ENCODE measurements at regions not wholly inside any gene's neighbourhood (a gene's known extent, or its start where the extent isn't known, plus 50 kb on each side); places are given as distances from the start of the nearest gene placed in this dataset.

DNA sequence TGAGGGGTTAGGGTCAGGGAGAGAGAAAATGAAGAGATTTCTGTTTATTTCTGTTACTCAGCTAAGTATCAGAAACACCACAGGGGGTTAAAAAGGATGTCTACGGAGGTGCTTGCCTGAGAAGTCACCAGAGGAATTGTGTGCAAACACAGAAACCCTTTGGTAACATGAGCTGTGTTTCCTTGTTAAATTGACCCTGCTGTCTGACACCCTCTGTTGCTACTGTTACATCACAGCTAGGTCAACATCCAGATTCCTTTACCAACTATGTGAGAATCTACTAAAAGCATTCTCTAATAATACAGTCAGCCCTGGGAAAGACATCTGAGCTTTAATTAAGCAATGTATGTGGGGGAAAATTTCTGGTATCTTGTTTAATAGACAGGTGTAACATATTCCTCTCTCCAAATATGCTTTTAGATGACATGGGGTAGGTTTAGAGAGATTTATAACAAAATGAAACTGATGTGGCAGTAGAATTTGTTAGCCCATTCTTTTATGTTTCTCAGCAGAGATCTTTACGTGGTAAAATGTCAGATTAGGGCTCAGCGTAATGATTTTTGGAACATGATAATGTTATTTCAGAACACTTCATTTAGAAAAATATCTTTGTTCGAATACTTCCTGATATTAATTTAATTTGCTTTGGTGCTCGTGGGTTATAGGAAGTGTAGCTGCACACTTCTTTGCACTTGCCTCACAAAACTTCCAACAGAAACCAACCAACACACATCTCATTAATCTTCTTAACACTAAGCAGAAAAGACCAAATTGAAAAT is 168.0 kb upstream of the AHR start:
- Histone ChIP-seq H3K27me3 (no peaks in the 10 kb centered on the region), H3K9me3 (replicated peaks in 1 of 3) (no peaks in the 10 kb centered on the region), H3K36me3 (replicated peaks in 1 of 2) (no peaks in the 10 kb centered on the region), H3K4me1 (replicated peaks in 1 of 2) (no peaks in the 10 kb centered on the region), H3K4me3 (no peak overlapping the region), H3K27ac (no peak overlapping the region)
- WGBS, 4 donors: 40 to 51% (median 49%) methylated on average over 5 of the region's 5 CpGs
- TF ChIP-seq, protein P1, sequence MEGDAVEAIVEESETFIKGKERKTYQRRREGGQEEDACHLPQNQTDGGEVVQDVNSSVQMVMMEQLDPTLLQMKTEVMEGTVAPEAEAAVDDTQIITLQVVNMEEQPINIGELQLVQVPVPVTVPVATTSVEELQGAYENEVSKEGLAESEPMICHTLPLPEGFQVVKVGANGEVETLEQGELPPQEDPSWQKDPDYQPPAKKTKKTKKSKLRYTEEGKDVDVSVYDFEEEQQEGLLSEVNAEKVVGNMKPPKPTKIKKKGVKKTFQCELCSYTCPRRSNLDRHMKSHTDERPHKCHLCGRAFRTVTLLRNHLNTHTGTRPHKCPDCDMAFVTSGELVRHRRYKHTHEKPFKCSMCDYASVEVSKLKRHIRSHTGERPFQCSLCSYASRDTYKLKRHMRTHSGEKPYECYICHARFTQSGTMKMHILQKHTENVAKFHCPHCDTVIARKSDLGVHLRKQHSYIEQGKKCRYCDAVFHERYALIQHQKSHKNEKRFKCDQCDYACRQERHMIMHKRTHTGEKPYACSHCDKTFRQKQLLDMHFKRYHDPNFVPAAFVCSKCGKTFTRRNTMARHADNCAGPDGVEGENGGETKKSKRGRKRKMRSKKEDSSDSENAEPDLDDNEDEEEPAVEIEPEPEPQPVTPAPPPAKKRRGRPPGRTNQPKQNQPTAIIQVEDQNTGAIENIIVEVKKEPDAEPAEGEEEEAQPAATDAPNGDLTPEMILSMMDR (IDR thresholded peaks at IDR 0.05): no peak
- TF ChIP-seq POLR2A (IDR thresholded peaks at IDR 0.05): no peak
- intact Hi-C loops (cut with DNase I): no loop called here
- no peak for DNase-seq

DNA sequence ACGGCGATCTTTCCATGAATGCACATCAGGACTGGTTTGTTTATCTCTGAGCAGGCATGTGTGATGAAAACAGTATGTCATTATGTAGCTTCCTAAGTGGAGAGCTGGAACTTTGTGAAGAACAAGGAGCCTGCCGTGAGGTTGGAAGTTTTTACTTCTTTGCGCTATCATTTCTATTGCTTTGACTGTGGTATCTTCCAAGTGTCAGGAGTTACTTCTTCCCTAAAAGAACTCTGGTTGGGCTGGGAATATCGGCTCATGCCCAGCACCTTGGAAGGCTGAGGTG is 167.4 kb upstream of the AHR start:
- Histone ChIP-seq H3K27me3 (no peaks in the 10 kb centered on the region), H3K4me3 (no peak overlapping the region), H3K27ac (no peak overlapping the region), H3K36me3 (replicated peaks in 1 of 2) (no peaks in the 10 kb centered on the region), H3K4me1 (replicated peaks in 1 of 2) (no peaks in the 10 kb centered on the region), H3K9me3 (replicated peaks in 1 of 3) (no peaks in the 10 kb centered on the region)
- TF ChIP-seq, protein P1 (IDR thresholded peaks at IDR 0.05): no peak
- no peak for TF ChIP-seq POLR2A (IDR thresholded peaks at IDR 0.05)
- 60 to 79% (median 65%) methylated on average over 5 of the region's 5 CpGs for WGBS, 4 donors
- intact Hi-C loops (cut with DNase I): no loop called here
- no peak for DNase-seq

DNA sequence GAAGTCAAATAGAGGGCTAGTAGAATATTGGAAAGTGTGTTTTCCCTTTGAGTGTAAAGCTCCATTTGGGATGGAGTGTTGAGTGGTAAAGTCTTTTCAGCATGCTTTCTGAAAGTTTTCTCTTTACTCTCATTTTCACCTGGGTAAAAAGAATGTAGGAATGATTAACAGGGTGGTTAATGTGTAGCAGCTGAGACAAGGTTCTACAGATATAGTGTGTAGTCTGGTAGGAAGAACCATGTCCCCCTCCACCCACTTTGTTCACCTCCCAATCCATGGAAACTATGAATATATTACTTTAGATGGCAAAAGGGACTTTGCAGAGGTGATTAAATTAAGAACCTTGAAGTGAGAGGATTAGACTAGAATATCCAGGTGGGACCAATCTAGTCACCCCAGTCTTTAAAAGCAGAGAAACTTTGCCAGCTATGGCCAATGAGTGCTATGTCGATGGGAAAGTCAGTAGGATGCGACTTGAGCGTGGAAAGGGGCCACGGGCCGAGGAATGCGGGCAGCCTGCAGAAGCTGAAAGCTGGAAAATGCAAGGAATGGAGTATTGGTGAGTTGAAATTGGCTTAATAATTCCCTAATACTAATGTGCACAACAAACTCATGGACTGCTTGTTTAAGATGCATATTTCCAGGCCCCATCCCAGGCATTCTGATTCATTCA is 166.3 kb upstream of the AHR start:
- H3K4me3 ChIP-seq: no peak overlapping the region
- no peak for DNase-seq
- 96 to 97% (median 96%) methylated on average over 6 of the region's 6 CpGs for WGBS, 4 donors
- intact Hi-C loops (cut with DNase I): no loop called here
- H3K36me3 ChIP-seq (replicated peaks in 1 of 2): no peaks in the 10 kb centered on the region
- no peaks in the 10 kb centered on the region for H3K27me3 ChIP-seq
- H3K9me3 ChIP-seq (replicated peaks in 1 of 3): no peaks in the 10 kb centered on the region
- H3K27ac ChIP-seq: no peak overlapping the region
- H3K4me1 ChIP-seq (replicated peaks in 1 of 2): no peaks in the 10 kb centered on the region
- no peak for TF ChIP-seq POLR2A (IDR thresholded peaks at IDR 0.05)
- TF ChIP-seq, protein P1 (IDR thresholded peaks at IDR 0.05): no peak

DNA sequence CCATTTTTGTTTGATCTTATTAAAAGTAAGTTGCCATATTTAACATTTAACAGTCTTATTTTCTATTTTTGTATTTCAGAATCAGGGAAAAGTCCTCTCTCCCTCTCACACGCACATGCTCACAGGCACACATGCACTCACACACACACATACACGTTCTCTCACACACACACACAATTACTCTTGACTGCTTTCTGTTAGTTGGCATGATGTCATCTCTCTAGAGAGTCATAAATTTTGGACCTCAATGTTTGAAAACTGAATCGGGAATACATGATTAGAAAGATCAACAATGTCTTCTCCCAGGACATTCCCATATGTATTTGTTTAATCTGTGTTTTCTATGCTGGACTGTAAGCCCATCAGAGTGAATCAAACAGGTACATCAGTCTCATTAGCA is 165.7 kb upstream of the AHR start:
- no peaks in the 10 kb centered on the region for H3K4me1 ChIP-seq (replicated peaks in 1 of 2)
- intact Hi-C loops (cut with DNase I): no loop called here
- H3K36me3 ChIP-seq (replicated peaks in 1 of 2): no peaks in the 10 kb centered on the region
- no peaks in the 10 kb centered on the region for H3K9me3 ChIP-seq (replicated peaks in 1 of 3)
- no peak for TF ChIP-seq POLR2A (IDR thresholded peaks at IDR 0.05)
- TF ChIP-seq, protein P1 (IDR thresholded peaks at IDR 0.05): no peak
- no peak for DNase-seq
- no peaks in the 10 kb centered on the region for H3K27me3 ChIP-seq
- WGBS, 4 donors: 61 to 65% (median 62%) methylated on average over 3 of the region's 3 CpGs
- H3K4me3 ChIP-seq: no peak overlapping the region
- H3K27ac ChIP-seq: no peak overlapping the region

Measured in adrenal gland (tissue), 9 donors.